Astrocyte (in vitro differentiated cells and primary cell): ENCODE measurements at regions not wholly inside any gene's neighbourhood (a gene's known extent, or its start where the extent isn't known, plus 50 kb on each side); places are given as distances from the start of the nearest gene placed in this dataset.

Experiments used
- DNase-seq: peaks from one replicate; pipeline ENCODE4 v3.0.0-alpha.2; 2010; ENCODE audit warnings: low read depth
- FAIRE-seq: peaks from 2 replicates; lab custom pipeline; 2011; peaks lifted over from hg19 to GRCh38; lab: Jason Lieb, UNC
- H2AFZ ChIP-seq: 2 replicates; pipeline ENCODE4 v1.6.0; 2012; ENCODE audit warnings: low read depth, low read length, inconsistent platforms
- H3K27ac ChIP-seq: 2 replicates; pipeline ENCODE4 v1.5.1; 2011; ENCODE audit warnings: low read depth, low read length, inconsistent platforms
- H3K27me3 ChIP-seq: 2 replicates; pipeline ENCODE4 v1.6.0; 2011; ENCODE audit warnings: low read length, inconsistent platforms; ENCODE audit not compliant: insufficient read depth
- H3K36me3 ChIP-seq: 2 replicates; pipeline ENCODE4 v1.5.1; 2011; ENCODE audit warnings: low read length, inconsistent platforms; ENCODE audit not compliant: insufficient read depth
- H3K4me1 ChIP-seq: 2 replicates; pipeline ENCODE4 v1.5.1; 2011; ENCODE audit warnings: low read length, inconsistent platforms; ENCODE audit not compliant: insufficient read depth
- H3K4me2 ChIP-seq: 2 replicates; pipeline ENCODE4 v1.6.0; 2012; ENCODE audit warnings: low read length, inconsistent platforms
- H3K4me3 ChIP-seq: 2 replicates; pipeline ENCODE4 v1.5.1; 2011; ENCODE audit warnings: low read depth, mild to moderate bottlenecking, low read length, inconsistent platforms; ENCODE audit not compliant: insufficient read depth
- H3K79me2 ChIP-seq: 2 replicates; pipeline ENCODE4 v1.6.0; 2012; ENCODE audit warnings: mild to moderate bottlenecking, low read length, inconsistent platforms; ENCODE audit not compliant: insufficient read depth
- H3K9ac ChIP-seq: 2 replicates; pipeline ENCODE4 v1.6.0; 2012; ENCODE audit warnings: mild to moderate bottlenecking, low read length, inconsistent platforms
- H3K9me3 ChIP-seq: 2 replicates; pipeline ENCODE4 v1.5.1; 2012; ENCODE audit warnings: low read depth, mild to moderate bottlenecking, low read length, inconsistent platforms; ENCODE audit not compliant: insufficient read depth
- H4K20me1 ChIP-seq: 2 replicates; pipeline ENCODE4 v1.6.0; 2012; ENCODE audit warnings: low read length, inconsistent platforms; ENCODE audit not compliant: insufficient read depth
- H3K27ac Mint-ChIP-seq: one replicate; pipeline ENCODE4 v1.8.0; 2021; ENCODE audit warnings: mild to moderate bottlenecking, mixed read lengths; ENCODE audit not compliant: unreplicated experiment
- H3K27me3 Mint-ChIP-seq: one replicate; pipeline ENCODE4 v1.8.0; 2021; ENCODE audit warnings: low read depth, mixed read lengths; ENCODE audit not compliant: unreplicated experiment
- H3K36me3 Mint-ChIP-seq: one replicate; pipeline ENCODE4 v1.8.0; 2021; ENCODE audit warnings: low read depth, mixed read lengths; ENCODE audit not compliant: unreplicated experiment
- H3K4me1 Mint-ChIP-seq: one replicate; pipeline ENCODE4 v1.8.0; 2021; ENCODE audit warnings: low read depth, mixed read lengths; ENCODE audit not compliant: unreplicated experiment
- H3K4me3 Mint-ChIP-seq: one replicate; pipeline ENCODE4 v1.8.0; 2021; ENCODE audit warnings: mild to moderate bottlenecking, moderate library complexity, mixed read lengths; ENCODE audit not compliant: unreplicated experiment
- H3K9me3 Mint-ChIP-seq: one replicate; pipeline ENCODE4 v1.8.0; 2021; ENCODE audit warnings: mild to moderate bottlenecking, mixed read lengths; ENCODE audit not compliant: unreplicated experiment
- EZH2 ChIP-seq: IDR thresholded peaks from 2 replicates; pipeline ENCODE4 v1.6.1; 2012; ENCODE audit warnings: mild to moderate bottlenecking, low read length, inconsistent platforms; ENCODE audit not compliant: insufficient read depth
- TF ChIP-seq, protein P1 (sequence below): IDR thresholded peaks from 2 replicates; pipeline ENCODE4 v1.5.1; 2011; ENCODE audit warnings: low read depth, mild to moderate bottlenecking, inconsistent platforms, low read length, moderate library complexity; ENCODE audit not compliant: insufficient read depth

GRCh38 chr3:68535782-68536181, 396.6 kb downstream of the TAFA4 start:
- Histone ChIP-seq H3K27me3 (no peaks in the 10 kb centered on the region), H3K4me1 (no peaks in the 10 kb centered on the region), H3K36me3 (no peaks in the 10 kb centered on the region), H4K20me1 (no peaks in the 10 kb centered on the region), H3K9me3 (peaks cover 3% of the 10 kb centered on the region), H2AFZ (no peak overlapping the region), H3K27ac (no peak overlapping the region), H3K9ac (no peak overlapping the region), H3K4me2 (no peak overlapping the region), H3K4me3 (no peak overlapping the region), H3K79me2 (no peaks in the 10 kb centered on the region)
- H3K36me3 Mint-ChIP-seq: no peaks in the 10 kb centered on the region
- DNase-seq (no peak), FAIRE-seq (no peak)
- H3K9me3 Mint-ChIP-seq: no peaks in the 10 kb centered on the region
- H3K27ac Mint-ChIP-seq: no peak overlapping the region
- TF ChIP-seq, protein P1, sequence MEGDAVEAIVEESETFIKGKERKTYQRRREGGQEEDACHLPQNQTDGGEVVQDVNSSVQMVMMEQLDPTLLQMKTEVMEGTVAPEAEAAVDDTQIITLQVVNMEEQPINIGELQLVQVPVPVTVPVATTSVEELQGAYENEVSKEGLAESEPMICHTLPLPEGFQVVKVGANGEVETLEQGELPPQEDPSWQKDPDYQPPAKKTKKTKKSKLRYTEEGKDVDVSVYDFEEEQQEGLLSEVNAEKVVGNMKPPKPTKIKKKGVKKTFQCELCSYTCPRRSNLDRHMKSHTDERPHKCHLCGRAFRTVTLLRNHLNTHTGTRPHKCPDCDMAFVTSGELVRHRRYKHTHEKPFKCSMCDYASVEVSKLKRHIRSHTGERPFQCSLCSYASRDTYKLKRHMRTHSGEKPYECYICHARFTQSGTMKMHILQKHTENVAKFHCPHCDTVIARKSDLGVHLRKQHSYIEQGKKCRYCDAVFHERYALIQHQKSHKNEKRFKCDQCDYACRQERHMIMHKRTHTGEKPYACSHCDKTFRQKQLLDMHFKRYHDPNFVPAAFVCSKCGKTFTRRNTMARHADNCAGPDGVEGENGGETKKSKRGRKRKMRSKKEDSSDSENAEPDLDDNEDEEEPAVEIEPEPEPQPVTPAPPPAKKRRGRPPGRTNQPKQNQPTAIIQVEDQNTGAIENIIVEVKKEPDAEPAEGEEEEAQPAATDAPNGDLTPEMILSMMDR: no peak
- no peak for TF ChIP-seq EZH2
- H3K4me1 Mint-ChIP-seq: no peaks in the 10 kb centered on the region
- H3K27me3 Mint-ChIP-seq: peaks cover 2% of the 10 kb centered on the region
- no peak overlapping the region for H3K4me3 Mint-ChIP-seq

DNA sequence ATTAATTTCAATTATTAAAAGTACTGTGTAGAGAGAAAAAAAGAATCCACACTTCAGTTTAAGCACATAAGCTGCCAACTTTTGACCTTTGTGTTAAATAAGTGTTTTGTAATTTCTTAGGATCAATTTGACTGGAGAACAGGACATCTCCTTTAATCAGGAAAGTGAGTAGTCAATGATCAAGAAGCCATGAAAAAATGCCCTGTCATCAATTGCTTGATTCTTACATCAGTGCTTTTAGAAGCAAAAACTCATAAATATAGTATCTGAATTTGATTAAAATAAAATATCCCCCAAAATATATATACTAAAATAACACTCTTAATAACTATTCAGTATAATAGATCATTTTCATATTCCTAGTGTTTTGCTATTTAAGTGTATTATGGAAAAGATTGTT, 409.0 kb downstream of the TAFA4 start:
- Mint-ChIP-seq H3K4me1 (no peaks in the 10 kb centered on the region), H3K27me3 (no peaks in the 10 kb centered on the region), H3K9me3 (no peaks in the 10 kb centered on the region), H3K27ac (no peak overlapping the region), H3K4me3 (no peak overlapping the region), H3K36me3 (no peaks in the 10 kb centered on the region)
- Histone ChIP-seq H4K20me1 (no peaks in the 10 kb centered on the region), H2AFZ (no peak overlapping the region), H3K4me3 (no peak overlapping the region), H3K4me1 (no peaks in the 10 kb centered on the region), H3K4me2 (no peak overlapping the region), H3K9ac (no peak overlapping the region), H3K27me3 (no peaks in the 10 kb centered on the region), H3K9me3 (no peaks in the 10 kb centered on the region), H3K79me2 (no peaks in the 10 kb centered on the region), H3K36me3 (no peaks in the 10 kb centered on the region), H3K27ac (no peak overlapping the region)
- no peak for DNase-seq
- no peak for TF ChIP-seq EZH2
- TF ChIP-seq, protein P1: no peak
- FAIRE-seq: no peak

DNA sequence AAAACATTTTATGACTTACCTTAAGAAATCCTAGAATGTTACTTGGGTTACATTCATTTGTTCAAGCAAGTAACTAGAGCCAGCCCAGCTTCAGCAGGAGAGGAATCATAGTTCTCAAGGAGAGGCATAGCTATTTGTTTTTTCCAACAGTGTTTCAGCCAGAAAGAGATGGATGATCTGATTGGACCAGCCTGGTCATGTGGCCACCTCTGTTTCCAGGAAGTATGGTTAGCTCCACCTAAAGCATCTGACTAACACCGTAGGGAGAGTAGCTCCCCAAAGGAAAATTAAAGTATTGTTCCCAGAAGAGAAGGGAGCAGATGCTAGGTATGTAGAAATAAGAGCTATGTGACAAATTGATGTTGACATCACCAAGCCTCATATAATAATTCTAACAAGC, 417.1 kb downstream of the TAFA4 start:
- H3K36me3 Mint-ChIP-seq: no peaks in the 10 kb centered on the region
- no peak for FAIRE-seq

More for the DNA sequence above, 417.1 kb downstream of the TAFA4 start:
- Histone ChIP-seq H3K36me3 (no peaks in the 10 kb centered on the region), H3K27me3 (no peaks in the 10 kb centered on the region), H4K20me1 (no peaks in the 10 kb centered on the region), H3K4me1 (no peaks in the 10 kb centered on the region), H3K27ac (no peak overlapping the region), H3K79me2 (no peaks in the 10 kb centered on the region), H3K4me2 (no peak overlapping the region), H3K9ac (no peak overlapping the region), H3K9me3 (no peaks in the 10 kb centered on the region), H2AFZ (no peak overlapping the region), H3K4me3 (no peak overlapping the region)
- Mint-ChIP-seq H3K9me3 (no peaks in the 10 kb centered on the region), H3K27ac (no peak overlapping the region), H3K4me3 (no peak overlapping the region), H3K27me3 (no peaks in the 10 kb centered on the region), H3K4me1 (no peaks in the 10 kb centered on the region)
- no peak for DNase-seq
- TF ChIP-seq EZH2: no peak
- TF ChIP-seq, protein P1: no peak
